Gastrocnemius medialis (tissue), 4 donors: ENCODE measurements at regions not wholly inside any gene's neighbourhood (a gene's known extent, or its start where the extent isn't known, plus 50 kb on each side); places are given as distances from the start of the nearest gene placed in this dataset.
"Not testable (repeated sequence)": the region's sequence is repeated elsewhere in the genome, so short reads cannot be mapped to it uniquely, and the experiment has no call there.

Source experiments
- POLR2A ChIP-seq, 2 donors: fragments of 450-650 bp; IDR thresholded peaks; one replicate each; pipeline ENCODE4 v1.6.1; 2017; ENCODE audit warnings: antibody characterized with exemption in 2 of 2, mild to moderate bottlenecking in 2 of 2, moderate library complexity in 2 of 2
- TF ChIP-seq, protein P1 (sequence below), 5 experiments: fragments of 450-650 bp in 3 of 5; fragments of 200-600 bp in 2 of 5; sonication (generic) in 2 of 5; IDR thresholded peaks in 4 of 5; conservative IDR thresholded peaks in 1 of 5; 1 replicate in 4 of 5; 2 replicates in 1 of 5; pipeline ENCODE4 v1.5.1; 2016 to 2019; ENCODE audit warnings: antibody characterized with exemption in 5 of 5, mild to moderate bottlenecking in 3 of 5, moderate library complexity in 3 of 5

DNA sequence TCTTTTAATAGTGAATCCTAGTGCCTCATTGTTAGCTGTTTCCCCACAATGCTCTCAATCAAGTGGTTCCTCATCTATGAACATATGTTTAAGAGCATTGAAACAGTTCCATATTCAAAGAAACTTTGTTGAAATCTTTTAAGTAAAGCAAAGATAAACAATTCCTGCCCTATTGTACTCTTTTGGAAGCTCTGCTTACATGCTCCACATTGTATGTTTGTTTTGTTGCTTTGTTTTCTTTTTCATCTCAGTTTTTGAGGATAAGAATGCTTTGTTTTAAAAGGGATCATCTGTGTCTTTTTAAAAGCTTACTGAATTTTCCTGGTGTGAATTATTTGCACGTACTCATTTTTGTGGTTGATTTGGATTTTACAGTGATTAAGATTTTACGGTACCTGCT lies 132.2 kb upstream of the MARCKS start:
- TF ChIP-seq, protein P1, sequence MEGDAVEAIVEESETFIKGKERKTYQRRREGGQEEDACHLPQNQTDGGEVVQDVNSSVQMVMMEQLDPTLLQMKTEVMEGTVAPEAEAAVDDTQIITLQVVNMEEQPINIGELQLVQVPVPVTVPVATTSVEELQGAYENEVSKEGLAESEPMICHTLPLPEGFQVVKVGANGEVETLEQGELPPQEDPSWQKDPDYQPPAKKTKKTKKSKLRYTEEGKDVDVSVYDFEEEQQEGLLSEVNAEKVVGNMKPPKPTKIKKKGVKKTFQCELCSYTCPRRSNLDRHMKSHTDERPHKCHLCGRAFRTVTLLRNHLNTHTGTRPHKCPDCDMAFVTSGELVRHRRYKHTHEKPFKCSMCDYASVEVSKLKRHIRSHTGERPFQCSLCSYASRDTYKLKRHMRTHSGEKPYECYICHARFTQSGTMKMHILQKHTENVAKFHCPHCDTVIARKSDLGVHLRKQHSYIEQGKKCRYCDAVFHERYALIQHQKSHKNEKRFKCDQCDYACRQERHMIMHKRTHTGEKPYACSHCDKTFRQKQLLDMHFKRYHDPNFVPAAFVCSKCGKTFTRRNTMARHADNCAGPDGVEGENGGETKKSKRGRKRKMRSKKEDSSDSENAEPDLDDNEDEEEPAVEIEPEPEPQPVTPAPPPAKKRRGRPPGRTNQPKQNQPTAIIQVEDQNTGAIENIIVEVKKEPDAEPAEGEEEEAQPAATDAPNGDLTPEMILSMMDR (IDR thresholded peaks at IDR 0.05 in 4 of 5, conservative IDR thresholded peaks at IDR 0.05 in 1 of 5), result not testable (repeated sequence)
- TF ChIP-seq POLR2A (IDR thresholded peaks at IDR 0.05), result not testable (repeated sequence)
